ENCODE measurements at regions not wholly inside any gene's neighbourhood (a gene's known extent, or its start where the extent isn't known, plus 50 kb on each side); places are given as distances from the start of the nearest gene placed in this dataset.

DNA sequence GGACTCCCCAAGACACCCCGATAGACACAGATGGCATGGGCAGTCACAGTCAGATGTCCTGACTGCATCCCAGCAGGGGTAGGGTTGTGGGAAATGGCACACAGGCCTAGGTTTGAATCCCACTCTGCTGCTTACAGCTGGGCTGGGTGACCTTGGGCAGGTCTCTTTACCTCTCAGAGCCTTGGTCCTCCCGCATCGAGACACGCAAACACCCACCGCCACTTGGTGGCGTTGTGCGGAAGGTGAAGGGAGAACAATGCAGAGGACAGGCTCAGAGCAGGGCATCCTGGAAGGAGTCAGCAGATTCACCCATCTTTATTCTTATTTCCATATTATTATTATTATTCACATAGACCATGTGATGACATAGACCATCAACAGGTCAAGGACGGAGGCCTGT, 140.5 kb downstream of the MIAT start:
- TF ChIP-seq EZH2 (IDR thresholded peaks at IDR 0.05; ENCODE audit: borderline replicate concordance, low read depth, low read length, poor library complexity, severe bottlenecking): no peak
- TF ChIP-seq, protein P1, sequence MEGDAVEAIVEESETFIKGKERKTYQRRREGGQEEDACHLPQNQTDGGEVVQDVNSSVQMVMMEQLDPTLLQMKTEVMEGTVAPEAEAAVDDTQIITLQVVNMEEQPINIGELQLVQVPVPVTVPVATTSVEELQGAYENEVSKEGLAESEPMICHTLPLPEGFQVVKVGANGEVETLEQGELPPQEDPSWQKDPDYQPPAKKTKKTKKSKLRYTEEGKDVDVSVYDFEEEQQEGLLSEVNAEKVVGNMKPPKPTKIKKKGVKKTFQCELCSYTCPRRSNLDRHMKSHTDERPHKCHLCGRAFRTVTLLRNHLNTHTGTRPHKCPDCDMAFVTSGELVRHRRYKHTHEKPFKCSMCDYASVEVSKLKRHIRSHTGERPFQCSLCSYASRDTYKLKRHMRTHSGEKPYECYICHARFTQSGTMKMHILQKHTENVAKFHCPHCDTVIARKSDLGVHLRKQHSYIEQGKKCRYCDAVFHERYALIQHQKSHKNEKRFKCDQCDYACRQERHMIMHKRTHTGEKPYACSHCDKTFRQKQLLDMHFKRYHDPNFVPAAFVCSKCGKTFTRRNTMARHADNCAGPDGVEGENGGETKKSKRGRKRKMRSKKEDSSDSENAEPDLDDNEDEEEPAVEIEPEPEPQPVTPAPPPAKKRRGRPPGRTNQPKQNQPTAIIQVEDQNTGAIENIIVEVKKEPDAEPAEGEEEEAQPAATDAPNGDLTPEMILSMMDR (conservative IDR thresholded peaks at IDR 0.05; ENCODE audit: low read depth, low read length): peak; percentile 51
- Histone ChIP-seq H3K4me1 (ENCODE audit: insufficient read depth, low read length, poor library complexity, severe bottlenecking) (no peaks in the 10 kb centered on the region), H3K4me3 (ENCODE audit: low read depth, low read length, poor library complexity, severe bottlenecking) (no peak overlapping the region), H3K27me3 (replicated peaks; ENCODE audit: insufficient read depth, low read depth, low read length, poor library complexity) (no peaks in the 10 kb centered on the region), H3K9me3 (ENCODE audit: low read depth, low read length, poor library complexity, severe bottlenecking) (no peaks in the 10 kb centered on the region), H3K27ac (ENCODE audit: low read depth, low read length, poor library complexity, severe bottlenecking) (no peak overlapping the region), H3K36me3 (ENCODE audit: insufficient read depth, low read length, poor library complexity, severe bottlenecking) (no peaks in the 10 kb centered on the region)
- no TSS peak for BruUV-seq (replicated peaks)
- CTCF ChIA-PET: no interaction called here
- DNase-seq (ENCODE audit: low spot score): peak; percentile 53
- POLR2A ChIA-PET (ENCODE audit: low non-redundant PET): no interaction called here
- intact Hi-C loops (cut with micrococcal nuclease; ENCODE audit: unreplicated experiment): no loop called here

DNA sequence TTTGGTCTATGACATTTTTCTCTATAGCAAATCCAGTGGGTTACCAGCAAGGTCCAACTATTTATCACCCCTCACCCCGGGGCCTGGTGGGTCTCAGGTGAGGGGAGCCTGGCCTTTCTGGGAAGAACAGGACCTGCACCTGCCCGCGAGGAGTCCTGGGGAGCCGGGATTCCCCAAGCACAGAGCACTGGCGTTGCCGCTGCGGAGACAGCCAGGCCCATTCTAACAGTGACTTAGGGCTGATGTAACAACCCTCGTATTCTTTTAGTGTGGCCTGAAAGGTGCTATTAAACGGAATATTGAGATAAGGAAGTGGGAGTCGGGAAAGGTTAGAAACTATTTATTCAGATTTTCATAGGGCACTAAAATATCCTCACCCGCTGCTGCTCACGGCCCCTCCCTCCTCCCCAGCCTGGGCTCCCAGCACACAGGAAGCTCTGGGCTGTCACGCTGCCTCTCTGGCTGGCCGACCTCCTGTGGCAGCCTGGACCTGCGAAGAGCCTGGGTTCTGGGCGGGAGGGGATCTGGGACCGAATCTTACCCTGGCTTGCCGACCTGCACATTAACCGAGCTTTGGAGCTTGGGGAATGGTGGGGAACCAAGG, 141.2 kb downstream of the MIAT start:
- no peak for DNase-seq (ENCODE audit: low spot score)
- no peaks in the 10 kb centered on the region for H3K9me3 ChIP-seq (ENCODE audit: low read depth, low read length, poor library complexity, severe bottlenecking)
- BruUV-seq (replicated peaks): no TSS peak
- POLR2A ChIA-PET (ENCODE audit: low non-redundant PET): no interaction called here
- H3K4me3 ChIP-seq (ENCODE audit: low read depth, low read length, poor library complexity, severe bottlenecking): no peak overlapping the region
- no peaks in the 10 kb centered on the region for H3K27me3 ChIP-seq (replicated peaks; ENCODE audit: insufficient read depth, low read depth, low read length, poor library complexity)
- TF ChIP-seq EZH2 (IDR thresholded peaks at IDR 0.05; ENCODE audit: borderline replicate concordance, low read depth, low read length, poor library complexity, severe bottlenecking): no peak
- TF ChIP-seq, protein P1 (conservative IDR thresholded peaks at IDR 0.05; ENCODE audit: low read depth, low read length): no peak
- intact Hi-C loops (cut with micrococcal nuclease; ENCODE audit: unreplicated experiment): no loop called here
- CTCF ChIA-PET: no interaction called here
- H3K27ac ChIP-seq (ENCODE audit: low read depth, low read length, poor library complexity, severe bottlenecking): no peak overlapping the region
- no peaks in the 10 kb centered on the region for H3K4me1 ChIP-seq (ENCODE audit: insufficient read depth, low read length, poor library complexity, severe bottlenecking)
- H3K36me3 ChIP-seq (ENCODE audit: insufficient read depth, low read length, poor library complexity, severe bottlenecking): no peaks in the 10 kb centered on the region

- H3K4me1 ChIP-seq (ENCODE audit: insufficient read depth, low read length, poor library complexity, severe bottlenecking): no peaks in the 10 kb centered on the region
- H3K27ac ChIP-seq (ENCODE audit: low read depth, low read length, poor library complexity, severe bottlenecking): no peak overlapping the region
- no peak for TF ChIP-seq EZH2 (IDR thresholded peaks at IDR 0.05; ENCODE audit: borderline replicate concordance, low read depth, low read length, poor library complexity, severe bottlenecking)
- TF ChIP-seq, protein P1 (conservative IDR thresholded peaks at IDR 0.05; ENCODE audit: low read depth, low read length): no peak
- POLR2A ChIA-PET (ENCODE audit: low non-redundant PET): no interaction called here
- DNase-seq (ENCODE audit: low spot score): no peak
- CTCF ChIA-PET: no interaction called here
- H3K4me3 ChIP-seq (ENCODE audit: low read depth, low read length, poor library complexity, severe bottlenecking): no peak overlapping the region
- H3K36me3 ChIP-seq (ENCODE audit: insufficient read depth, low read length, poor library complexity, severe bottlenecking): no peaks in the 10 kb centered on the region
- no TSS peak for BruUV-seq (replicated peaks)
- H3K27me3 ChIP-seq (replicated peaks; ENCODE audit: insufficient read depth, low read depth, low read length, poor library complexity): no peaks in the 10 kb centered on the region
- no peaks in the 10 kb centered on the region for H3K9me3 ChIP-seq (ENCODE audit: low read depth, low read length, poor library complexity, severe bottlenecking)
- intact Hi-C loops (cut with micrococcal nuclease; ENCODE audit: unreplicated experiment): no loop called here
Measured at GRCh38 chr22:26800858-26801257, 143.5 kb downstream of the MIAT start.

All from A673 (cell line).